Cardiac muscle cell (in vitro differentiated cells and primary cell): ENCODE measurements at regions not wholly inside any gene's neighbourhood (a gene's known extent, or its start where the extent isn't known, plus 50 kb on each side); places are given as distances from the start of the nearest gene placed in this dataset.
A peak's percentile ranks its signal among the peaks of the same experiment; 100 is the strongest.
"Not testable (repeated sequence)": the region's sequence is repeated elsewhere in the genome, so short reads cannot be mapped to it uniquely, and the experiment has no call there.

Experiments used
- DNase-seq, 2 donors: peaks; one replicate each; pipeline versions ENCODE4 v3.0.0 to v3.0.0-alpha.2; 2010 to 2017; ENCODE audit warnings: low read depth in 1 of 2, low spot score in 1 of 2
- H3K27ac ChIP-seq: fragments of 200-600 bp; sonication (generic); 2 replicates; pipeline ENCODE4 v1.5.1; 2016
- H3K27me3 ChIP-seq: fragments of 200-600 bp; sonication (generic); 2 replicates; pipeline ENCODE4 v1.6.0; 2016; ENCODE audit warnings: control low read depth
- H3K36me3 ChIP-seq: fragments of 200-600 bp; sonication (generic); 2 replicates; pipeline ENCODE4 v1.5.1; 2016; ENCODE audit warnings: control low read depth
- H3K4me1 ChIP-seq: fragments of 200-600 bp; sonication (generic); 2 replicates; pipeline ENCODE4 v1.8.1; 2017; ENCODE audit warnings: low read depth, mild to moderate bottlenecking, mixed run types
- H3K4me3 ChIP-seq: fragments of 200-600 bp; sonication (generic); 2 replicates; pipeline ENCODE4 v1.5.1; 2016; ENCODE audit warnings: mild to moderate bottlenecking
- H3K9me3 ChIP-seq: fragments of 200-600 bp; sonication (generic); 2 replicates; pipeline ENCODE4 v1.5.1; 2017; ENCODE audit warnings: low read depth, mild to moderate bottlenecking, control low read depth
- TF ChIP-seq, protein P1 (sequence below): IDR thresholded peaks from 2 replicates; pipeline ENCODE4 v1.5.1; 2012; ENCODE audit warnings: low read depth, mild to moderate bottlenecking, low read length

DNA sequence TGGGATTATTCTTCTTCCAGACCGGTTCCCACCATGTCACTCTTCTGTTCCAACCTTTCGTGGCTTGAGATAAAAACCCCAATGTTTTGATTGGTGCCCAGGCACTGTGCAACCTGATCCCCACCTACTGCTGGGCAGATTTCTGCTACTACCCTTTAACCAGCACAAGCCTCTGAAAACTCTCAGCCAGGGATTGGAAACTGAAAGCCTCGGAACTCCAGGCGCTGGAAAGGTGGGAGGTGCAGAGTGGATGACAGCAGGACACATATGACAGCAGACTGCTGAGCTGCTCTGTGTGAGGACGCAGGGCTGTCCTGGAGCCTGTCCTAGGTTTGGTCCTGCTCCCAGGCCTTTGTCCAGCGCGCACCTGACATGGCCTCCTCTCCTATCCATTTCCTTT, 68.5 kb upstream of the GTF3A start:
- peaks cover 6% of the 10 kb centered on the region for H3K4me1 ChIP-seq
- TF ChIP-seq, protein P1, sequence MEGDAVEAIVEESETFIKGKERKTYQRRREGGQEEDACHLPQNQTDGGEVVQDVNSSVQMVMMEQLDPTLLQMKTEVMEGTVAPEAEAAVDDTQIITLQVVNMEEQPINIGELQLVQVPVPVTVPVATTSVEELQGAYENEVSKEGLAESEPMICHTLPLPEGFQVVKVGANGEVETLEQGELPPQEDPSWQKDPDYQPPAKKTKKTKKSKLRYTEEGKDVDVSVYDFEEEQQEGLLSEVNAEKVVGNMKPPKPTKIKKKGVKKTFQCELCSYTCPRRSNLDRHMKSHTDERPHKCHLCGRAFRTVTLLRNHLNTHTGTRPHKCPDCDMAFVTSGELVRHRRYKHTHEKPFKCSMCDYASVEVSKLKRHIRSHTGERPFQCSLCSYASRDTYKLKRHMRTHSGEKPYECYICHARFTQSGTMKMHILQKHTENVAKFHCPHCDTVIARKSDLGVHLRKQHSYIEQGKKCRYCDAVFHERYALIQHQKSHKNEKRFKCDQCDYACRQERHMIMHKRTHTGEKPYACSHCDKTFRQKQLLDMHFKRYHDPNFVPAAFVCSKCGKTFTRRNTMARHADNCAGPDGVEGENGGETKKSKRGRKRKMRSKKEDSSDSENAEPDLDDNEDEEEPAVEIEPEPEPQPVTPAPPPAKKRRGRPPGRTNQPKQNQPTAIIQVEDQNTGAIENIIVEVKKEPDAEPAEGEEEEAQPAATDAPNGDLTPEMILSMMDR: no peak
- peak overlapping the region; percentile 41 for H3K27ac ChIP-seq
- H3K4me3 ChIP-seq: no peak overlapping the region
- DNase-seq: peak in 1 of 2 donors; percentile 60
- no peaks in the 10 kb centered on the region for H3K9me3 ChIP-seq
- H3K36me3 ChIP-seq: no peaks in the 10 kb centered on the region
- H3K27me3 ChIP-seq: no peaks in the 10 kb centered on the region

DNA sequence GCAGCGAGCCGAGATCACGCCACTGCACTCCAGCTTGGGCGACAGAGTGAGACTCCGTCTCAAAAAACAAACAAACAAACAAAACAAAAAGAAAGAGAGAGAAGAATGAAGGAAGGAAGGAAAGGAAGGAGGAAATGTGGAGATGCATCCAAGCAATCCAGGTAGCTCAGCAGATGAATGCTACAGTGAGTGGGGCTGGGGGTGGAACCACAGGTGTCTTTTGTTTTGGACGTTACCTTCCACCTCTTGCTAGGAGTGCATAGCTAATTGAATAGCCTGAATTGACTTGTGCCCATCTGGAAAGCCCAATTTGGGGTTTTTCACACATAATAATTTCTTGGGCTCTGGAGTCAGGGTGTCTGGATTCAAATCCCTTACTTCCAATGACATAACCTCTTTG, 66.0 kb upstream of the GTF3A start:
- TF ChIP-seq, protein P1: no peak
- DNase-seq: no peak
- H3K9me3 ChIP-seq: no peaks in the 10 kb centered on the region
- peaks cover 6% of the 10 kb centered on the region for H3K4me1 ChIP-seq
- no peak overlapping the region for H3K4me3 ChIP-seq
- H3K27me3 ChIP-seq: peaks cover 7% of the 10 kb centered on the region
- H3K27ac ChIP-seq: no peak overlapping the region
- H3K36me3 ChIP-seq: no peaks in the 10 kb centered on the region

DNA sequence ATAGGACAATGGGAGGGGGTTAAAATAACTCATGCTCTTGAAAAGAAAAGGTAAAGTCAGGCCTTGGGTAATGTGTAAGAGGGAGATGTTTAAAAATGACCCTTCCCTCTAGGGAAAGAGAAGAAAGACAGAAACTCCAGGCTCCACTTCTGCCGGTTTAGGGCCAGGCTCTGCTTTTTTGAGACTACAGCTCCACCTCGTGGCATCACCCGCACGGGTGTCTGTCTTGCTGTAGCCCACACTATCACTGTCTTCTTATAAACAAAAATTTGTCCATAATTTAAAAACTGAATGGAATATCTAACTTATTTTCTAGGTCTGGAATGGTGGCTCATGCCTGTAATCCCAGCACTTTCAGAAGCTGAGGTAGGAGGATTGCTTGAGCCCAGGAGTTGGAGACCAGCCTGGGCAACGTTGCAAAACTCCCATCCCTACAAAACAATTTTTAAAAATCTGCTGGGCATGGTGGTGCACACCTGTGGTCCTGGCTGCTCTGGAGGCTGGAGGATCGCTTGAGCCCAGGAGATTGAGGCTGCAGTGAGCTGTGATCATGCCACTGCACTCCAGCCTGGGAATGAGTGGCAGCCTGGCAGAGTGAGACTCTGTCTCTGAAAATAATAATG, 65.1 kb upstream of the GTF3A start:
- TF ChIP-seq, protein P1: peak; percentile 83
- peaks cover 13% of the 10 kb centered on the region for H3K27me3 ChIP-seq
- no peak overlapping the region for H3K27ac ChIP-seq
- no peaks in the 10 kb centered on the region for H3K36me3 ChIP-seq
- no peaks in the 10 kb centered on the region for H3K9me3 ChIP-seq
- H3K4me3 ChIP-seq: no peak overlapping the region
- peaks cover 6% of the 10 kb centered on the region for H3K4me1 ChIP-seq
- peak; percentile 77 to 78 for DNase-seq

DNA sequence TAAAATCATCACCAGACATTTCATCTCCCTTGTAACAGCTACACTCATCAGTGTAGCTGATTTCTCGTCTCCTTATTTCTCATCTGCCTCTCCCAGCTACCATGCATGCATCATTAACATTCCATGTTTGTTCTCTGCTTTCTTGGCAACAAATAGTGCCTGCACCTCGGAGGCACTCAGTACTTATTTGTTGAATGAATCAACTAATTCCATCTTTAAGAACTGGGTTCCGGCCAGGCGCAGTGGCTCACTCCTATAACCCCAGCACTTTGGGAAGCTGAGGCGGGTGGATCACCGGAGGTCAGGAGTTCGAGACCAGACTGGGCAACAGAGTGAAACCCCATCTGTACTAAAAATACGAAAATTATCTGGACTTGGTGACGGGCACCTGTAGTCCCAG, 63.9 kb upstream of the GTF3A start:
- DNase-seq: no peak
- peaks cover 17% of the 10 kb centered on the region for H3K27me3 ChIP-seq
- peaks cover 3% of the 10 kb centered on the region for H3K4me1 ChIP-seq
- no peaks in the 10 kb centered on the region for H3K36me3 ChIP-seq
- H3K4me3 ChIP-seq: no peak overlapping the region
- H3K9me3 ChIP-seq: no peaks in the 10 kb centered on the region
- TF ChIP-seq, protein P1: no peak
- no peak overlapping the region for H3K27ac ChIP-seq

DNA sequence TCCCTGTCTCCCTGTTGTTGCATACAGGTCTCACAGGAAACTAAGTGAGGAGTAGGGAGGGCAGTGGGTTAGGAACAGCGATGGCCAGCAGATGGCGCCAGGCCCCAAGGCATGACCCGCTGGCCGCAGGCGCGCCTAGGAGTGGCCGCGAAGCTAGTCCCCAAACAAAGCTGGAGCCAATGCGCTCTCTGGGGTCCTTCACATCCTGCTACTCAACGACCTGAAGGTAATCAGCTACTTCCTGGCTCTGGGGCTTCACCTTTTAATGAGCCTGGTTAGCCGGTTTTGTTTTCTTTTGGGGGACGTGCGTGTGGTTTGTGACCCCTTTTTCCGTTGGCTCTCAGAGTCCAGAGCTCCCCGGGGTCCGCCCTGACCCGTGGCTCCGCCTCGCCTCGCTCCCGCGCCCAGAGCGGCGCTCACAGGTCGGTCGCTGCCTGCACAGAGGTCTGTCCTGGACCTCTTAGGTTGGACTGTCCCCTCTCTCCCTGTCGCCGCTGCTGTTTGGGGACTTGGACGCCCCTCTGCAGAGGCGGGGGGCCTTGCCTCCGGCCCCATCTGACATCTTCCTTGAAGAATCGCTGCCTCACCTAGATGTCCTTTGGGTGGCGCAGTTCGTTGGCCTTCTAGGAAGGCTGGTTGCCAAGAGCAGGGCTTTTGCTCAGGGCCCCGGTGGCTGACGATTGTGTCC, 62.2 kb upstream of the GTF3A start:
- Histone ChIP-seq H3K9me3 (no peaks in the 10 kb centered on the region), H3K27me3 (peaks cover 27% of the 10 kb centered on the region), H3K27ac (no peak overlapping the region), H3K36me3 (no peaks in the 10 kb centered on the region), H3K4me3 (peak overlapping the region; percentile 29), H3K4me1 (no peaks in the 10 kb centered on the region)
- DNase-seq: peak; percentile 86 to 93
- TF ChIP-seq, protein P1: peak; percentile 96

DNA sequence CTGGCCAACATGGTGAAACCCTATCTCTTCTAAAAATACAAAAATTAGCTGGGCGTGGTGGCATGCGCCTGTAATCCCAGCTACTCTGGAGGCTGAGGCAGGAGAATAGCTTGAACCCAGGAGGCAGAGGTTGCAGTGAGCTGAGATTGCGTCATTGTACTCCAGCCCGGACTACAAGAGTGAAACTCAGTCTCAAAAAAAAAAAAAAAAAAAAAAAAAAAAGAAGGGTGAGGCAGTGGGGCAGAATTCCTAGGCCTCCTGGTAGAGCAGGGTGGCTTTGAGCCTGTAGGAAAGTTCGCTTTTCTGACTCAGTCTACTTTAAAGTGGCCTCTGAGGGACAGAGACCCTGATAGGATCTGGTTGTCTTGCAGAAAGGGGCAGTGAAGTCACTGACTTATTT, 60.8 kb upstream of the GTF3A start:
- not testable (repeated sequence) for H3K27ac ChIP-seq, H3K4me3 ChIP-seq, H3K9me3 ChIP-seq, DNase-seq, H3K36me3 ChIP-seq, H3K4me1 ChIP-seq
- peaks cover 34% of the 10 kb centered on the region for H3K27me3 ChIP-seq
